DND-41 (cell line): ENCODE measurements at regions not wholly inside any gene's neighbourhood (a gene's known extent, or its start where the extent isn't known, plus 50 kb on each side); places are given as distances from the start of the nearest gene placed in this dataset.

Source experiments
- ATAC-seq: fragments of 200-7000 bp; cut with Tn5 transposase; 3 replicates; pipeline ENCODE4 v1.9.1; 2021; ENCODE audit warnings: low read depth; ENCODE audit not compliant: insufficient read depth
- DNase-seq: peaks from one replicate; pipeline ENCODE4 v3.0.0-alpha.2; 2020
- H2AFZ ChIP-seq: 2 replicates; pipeline ENCODE4 v1.6.0; 2012; ENCODE audit warnings: low read depth, low read length
- H3K27ac ChIP-seq: 2 replicates; pipeline ENCODE4 v1.5.1; 2012; ENCODE audit warnings: low read length, inconsistent platforms
- H3K27me3 ChIP-seq: fragments of 200-600 bp; sonication (generic); 2 replicates; pipeline ENCODE4 v1.6.0; 2012; ENCODE audit warnings: low read length, mild to moderate bottlenecking, inconsistent platforms; ENCODE audit not compliant: insufficient read depth, poor library complexity
- H3K36me3 ChIP-seq: 2 replicates; pipeline ENCODE4 v1.5.1; 2012; ENCODE audit warnings: low read length, inconsistent platforms; ENCODE audit not compliant: insufficient read depth
- H3K4me1 ChIP-seq: 2 replicates; pipeline ENCODE4 v1.5.1; 2012; ENCODE audit warnings: mild to moderate bottlenecking, low read length; ENCODE audit not compliant: insufficient read depth
- H3K4me2 ChIP-seq: 2 replicates; pipeline ENCODE4 v1.6.0; 2012; ENCODE audit warnings: mild to moderate bottlenecking, moderate library complexity, low read length, inconsistent platforms; ENCODE audit not compliant: insufficient read depth
- H3K4me3 ChIP-seq, 2 experiments: fragments of 200-600 bp in 1 of 2; shearing (Covaris generic) in 1 of 2; 2 replicates each; pipeline ENCODE4 v1.5.1; 2012 to 2016; ENCODE audit warnings: inconsistent platforms in 2 of 2, low read length in 2 of 2, mild to moderate bottlenecking in 2 of 2, low read depth in 1 of 2, moderate library complexity in 1 of 2
- H3K79me2 ChIP-seq: 2 replicates; pipeline ENCODE4 v1.6.0; 2012; ENCODE audit warnings: low read length, inconsistent platforms; ENCODE audit not compliant: insufficient read depth
- H3K9ac ChIP-seq: 2 replicates; pipeline ENCODE4 v1.6.0; 2012; ENCODE audit warnings: low read depth, mild to moderate bottlenecking, inconsistent platforms, low read length, moderate library complexity
- H3K9me3 ChIP-seq: 2 replicates; pipeline ENCODE4 v1.5.1; 2012; ENCODE audit warnings: low read length, moderate library complexity, mild to moderate bottlenecking, inconsistent platforms; ENCODE audit not compliant: insufficient read depth, severe bottlenecking
- H4K20me1 ChIP-seq: 2 replicates; pipeline ENCODE4 v1.6.0; 2012; ENCODE audit warnings: low read length; ENCODE audit not compliant: insufficient read depth
- EZH2 ChIP-seq: IDR thresholded peaks from 3 replicates; pipeline ENCODE4 v1.6.1; 2012; ENCODE audit warnings: borderline replicate concordance, low read depth, mild to moderate bottlenecking, moderate library complexity, low read length, inconsistent platforms; ENCODE audit not compliant: severe bottlenecking
- TF ChIP-seq, protein P1 (sequence below): IDR thresholded peaks from 2 replicates; pipeline ENCODE4 v1.5.1; 2012; ENCODE audit warnings: borderline replicate concordance, low read length, moderate library complexity, mild to moderate bottlenecking; ENCODE audit not compliant: poor library complexity, severe bottlenecking; ENCODE audit errors: extremely low read depth

DNA sequence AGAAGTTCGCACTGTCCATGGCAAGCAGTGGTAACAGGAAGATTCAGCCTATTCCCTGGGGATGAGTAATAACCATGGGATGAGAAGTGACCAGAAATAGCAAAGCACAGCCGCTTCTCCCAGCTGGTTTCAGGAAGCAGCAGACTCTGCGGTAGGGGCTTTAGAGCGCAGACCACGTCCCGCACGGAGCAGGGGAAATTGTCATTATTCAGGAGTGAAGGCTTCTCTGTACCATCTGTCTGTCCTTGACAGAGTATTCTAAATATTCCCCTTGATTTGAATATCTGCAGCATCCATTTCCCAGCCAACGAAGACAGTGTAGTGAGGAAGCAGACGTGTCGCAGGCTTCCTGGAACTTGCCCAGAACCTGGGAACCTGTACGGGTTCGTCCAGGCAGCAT is 159.6 kb downstream of the NXNL2 start:
- TF ChIP-seq, protein P1, sequence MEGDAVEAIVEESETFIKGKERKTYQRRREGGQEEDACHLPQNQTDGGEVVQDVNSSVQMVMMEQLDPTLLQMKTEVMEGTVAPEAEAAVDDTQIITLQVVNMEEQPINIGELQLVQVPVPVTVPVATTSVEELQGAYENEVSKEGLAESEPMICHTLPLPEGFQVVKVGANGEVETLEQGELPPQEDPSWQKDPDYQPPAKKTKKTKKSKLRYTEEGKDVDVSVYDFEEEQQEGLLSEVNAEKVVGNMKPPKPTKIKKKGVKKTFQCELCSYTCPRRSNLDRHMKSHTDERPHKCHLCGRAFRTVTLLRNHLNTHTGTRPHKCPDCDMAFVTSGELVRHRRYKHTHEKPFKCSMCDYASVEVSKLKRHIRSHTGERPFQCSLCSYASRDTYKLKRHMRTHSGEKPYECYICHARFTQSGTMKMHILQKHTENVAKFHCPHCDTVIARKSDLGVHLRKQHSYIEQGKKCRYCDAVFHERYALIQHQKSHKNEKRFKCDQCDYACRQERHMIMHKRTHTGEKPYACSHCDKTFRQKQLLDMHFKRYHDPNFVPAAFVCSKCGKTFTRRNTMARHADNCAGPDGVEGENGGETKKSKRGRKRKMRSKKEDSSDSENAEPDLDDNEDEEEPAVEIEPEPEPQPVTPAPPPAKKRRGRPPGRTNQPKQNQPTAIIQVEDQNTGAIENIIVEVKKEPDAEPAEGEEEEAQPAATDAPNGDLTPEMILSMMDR: no peak
- TF ChIP-seq EZH2: no peak
- H3K27me3 ChIP-seq: no peaks in the 10 kb centered on the region
- H3K27ac ChIP-seq: no peak overlapping the region
- H3K9ac ChIP-seq: no peak overlapping the region
- no peaks in the 10 kb centered on the region for H3K4me1 ChIP-seq
- no peaks in the 10 kb centered on the region for H4K20me1 ChIP-seq
- H3K79me2 ChIP-seq: no peaks in the 10 kb centered on the region
- H3K4me3 ChIP-seq: no peak overlapping the region
- no peak overlapping the region for H3K4me2 ChIP-seq
- H2AFZ ChIP-seq: no peak overlapping the region
- no peak for ATAC-seq
- no peaks in the 10 kb centered on the region for H3K9me3 ChIP-seq
- no peak for DNase-seq
- no peaks in the 10 kb centered on the region for H3K36me3 ChIP-seq

DNA sequence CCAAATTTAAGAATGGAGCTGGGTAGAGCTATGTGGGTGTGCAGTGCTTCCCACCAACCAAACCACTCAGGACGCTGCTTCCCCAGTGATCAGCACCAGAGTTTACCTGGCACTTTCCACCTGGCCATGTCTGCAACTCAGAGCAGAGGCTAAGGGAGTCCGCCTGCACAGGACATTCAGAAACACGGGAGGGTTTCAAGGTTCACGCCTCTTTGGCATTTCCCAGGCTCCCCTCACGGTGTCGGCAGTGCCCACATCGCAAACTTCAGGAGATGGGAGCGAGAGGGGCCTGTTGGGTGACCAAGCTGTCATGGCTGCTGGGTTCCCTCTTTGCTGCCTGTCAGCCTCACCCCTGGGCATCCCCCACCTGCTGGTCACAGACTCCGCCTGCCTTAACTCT is 161.5 kb downstream of the NXNL2 start:
- H3K27ac ChIP-seq: no peak overlapping the region
- TF ChIP-seq, protein P1: no peak
- TF ChIP-seq EZH2: no peak
- H3K27me3 ChIP-seq: no peaks in the 10 kb centered on the region
- no peak overlapping the region for H3K9ac ChIP-seq
- no peaks in the 10 kb centered on the region for H3K9me3 ChIP-seq
- ATAC-seq (no peak), DNase-seq (no peak)
- H3K4me1 ChIP-seq: no peaks in the 10 kb centered on the region
- H4K20me1 ChIP-seq: no peaks in the 10 kb centered on the region
- H2AFZ ChIP-seq: no peak overlapping the region
- no peaks in the 10 kb centered on the region for H3K79me2 ChIP-seq
- no peaks in the 10 kb centered on the region for H3K36me3 ChIP-seq
- H3K4me3 ChIP-seq: no peak overlapping the region
- no peak overlapping the region for H3K4me2 ChIP-seq

DNA sequence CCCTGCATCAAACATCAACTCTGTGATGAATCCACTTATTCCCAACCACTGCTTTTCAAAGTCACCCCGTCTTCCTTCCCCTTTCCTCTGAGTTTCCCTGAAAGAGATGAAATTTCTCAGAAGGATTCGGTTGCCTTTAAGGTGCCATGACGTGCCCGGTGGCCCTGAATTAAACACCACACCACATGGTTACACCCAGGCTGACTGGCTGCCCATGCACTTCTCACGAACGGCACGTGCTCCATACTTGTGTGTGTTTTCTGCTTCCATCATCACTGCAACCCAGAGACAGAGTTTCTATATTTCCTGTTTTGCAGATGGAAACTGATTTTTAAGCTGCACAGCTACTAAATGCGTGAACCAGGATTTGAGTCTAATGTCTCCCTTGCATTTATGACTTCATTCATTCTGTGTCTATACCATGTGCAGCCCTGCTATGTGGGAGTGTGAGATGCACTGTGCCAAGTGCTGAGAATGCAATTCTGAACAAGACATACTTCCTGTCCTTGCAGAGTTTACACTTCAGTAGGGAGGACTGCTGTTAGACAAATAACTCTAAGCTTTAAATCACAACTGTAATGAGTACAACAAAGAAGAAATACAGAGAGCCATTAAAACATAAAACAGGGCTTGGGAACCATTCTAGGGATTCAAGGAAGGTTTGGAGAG is 162.9 kb downstream of the NXNL2 start:
- H3K27ac ChIP-seq: no peak overlapping the region
- no peaks in the 10 kb centered on the region for H4K20me1 ChIP-seq
- no peak for ATAC-seq
- H3K4me1 ChIP-seq: no peaks in the 10 kb centered on the region
- H2AFZ ChIP-seq: no peak overlapping the region
- H3K36me3 ChIP-seq: no peaks in the 10 kb centered on the region
- H3K27me3 ChIP-seq: no peaks in the 10 kb centered on the region
- DNase-seq: no peak
- no peak overlapping the region for H3K4me2 ChIP-seq
- H3K9me3 ChIP-seq: no peaks in the 10 kb centered on the region
- TF ChIP-seq, protein P1: no peak
- no peak for TF ChIP-seq EZH2
- no peak overlapping the region for H3K4me3 ChIP-seq
- no peak overlapping the region for H3K9ac ChIP-seq
- no peaks in the 10 kb centered on the region for H3K79me2 ChIP-seq

DNA sequence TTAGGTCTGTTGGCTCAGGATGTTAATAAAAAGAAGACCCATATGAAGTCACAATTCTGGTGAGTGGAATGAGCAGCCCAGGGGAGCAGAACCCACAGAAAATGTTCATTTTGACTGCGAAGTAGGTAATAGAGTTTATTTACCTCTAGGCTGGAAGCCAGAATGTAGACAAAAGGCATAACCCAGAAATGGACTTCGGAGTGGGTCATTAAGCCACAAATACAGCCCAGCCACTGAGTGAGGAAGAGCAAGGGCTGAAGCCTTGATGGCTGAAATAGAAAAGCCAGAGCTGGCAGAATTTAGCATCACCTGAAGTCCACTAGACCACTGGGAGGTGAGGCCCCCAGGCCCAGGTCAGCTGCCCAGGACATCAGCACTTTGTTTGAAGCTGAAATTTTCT is 168.0 kb downstream of the NXNL2 start:
- no peak overlapping the region for H3K9ac ChIP-seq
- no peaks in the 10 kb centered on the region for H3K27me3 ChIP-seq
- H3K36me3 ChIP-seq: no peaks in the 10 kb centered on the region
- no peak for DNase-seq
- no peaks in the 10 kb centered on the region for H4K20me1 ChIP-seq
- H3K9me3 ChIP-seq: no peaks in the 10 kb centered on the region
- TF ChIP-seq, protein P1: no peak
- no peak for TF ChIP-seq EZH2
- H3K4me1 ChIP-seq: no peaks in the 10 kb centered on the region
- no peaks in the 10 kb centered on the region for H3K79me2 ChIP-seq
- no peak overlapping the region for H3K4me2 ChIP-seq
- H3K4me3 ChIP-seq: no peak overlapping the region
- no peak overlapping the region for H2AFZ ChIP-seq
- ATAC-seq: no peak
- H3K27ac ChIP-seq: no peak overlapping the region
